Glutamatergic neuron (in vitro differentiated cells): ENCODE measurements at regions not wholly inside any gene's neighbourhood (a gene's known extent, or its start where the extent isn't known, plus 50 kb on each side); places are given as distances from the start of the nearest gene placed in this dataset.
"Not testable (repeated sequence)": the region's sequence is repeated elsewhere in the genome, so short reads cannot be mapped to it uniquely, and the experiment has no call there.

ENCODE experiments used
- DNase-seq: peaks from one replicate; pipeline ENCODE4 v3.0.0; 2022
- H3K27ac Mint-ChIP-seq: one replicate; pipeline ENCODE4 v1.8.0; 2020; ENCODE audit warnings: mild to moderate bottlenecking, mixed read lengths, inconsistent platforms; ENCODE audit not compliant: unreplicated experiment
- H3K27me3 Mint-ChIP-seq: one replicate; pipeline ENCODE4 v1.8.0; 2020; ENCODE audit warnings: mild to moderate bottlenecking, moderate library complexity, mixed read lengths, inconsistent platforms; ENCODE audit not compliant: unreplicated experiment
- H3K36me3 Mint-ChIP-seq: one replicate; pipeline ENCODE4 v1.8.0; 2020; ENCODE audit warnings: mild to moderate bottlenecking, mixed read lengths, inconsistent platforms; ENCODE audit not compliant: unreplicated experiment
- H3K4me1 Mint-ChIP-seq: one replicate; pipeline ENCODE4 v1.8.0; 2020; ENCODE audit warnings: mild to moderate bottlenecking, low read depth, mixed read lengths, inconsistent platforms; ENCODE audit not compliant: unreplicated experiment
- H3K4me3 Mint-ChIP-seq: one replicate; pipeline ENCODE4 v1.8.0; 2020; ENCODE audit warnings: mild to moderate bottlenecking, mixed read lengths, inconsistent platforms; ENCODE audit not compliant: unreplicated experiment
- H3K9me3 Mint-ChIP-seq: one replicate; pipeline ENCODE4 v1.8.0; 2020; ENCODE audit warnings: mild to moderate bottlenecking, moderate library complexity, mixed read lengths, inconsistent platforms; ENCODE audit not compliant: unreplicated experiment
- TF ChIP-seq, protein P1 (sequence below): fragments of 200-600 bp; sonication (generic); IDR thresholded peaks from one replicate; pipeline ENCODE4 v1.5.0; 2021; ENCODE audit not compliant: partially characterized antibody, unreplicated experiment

DNA sequence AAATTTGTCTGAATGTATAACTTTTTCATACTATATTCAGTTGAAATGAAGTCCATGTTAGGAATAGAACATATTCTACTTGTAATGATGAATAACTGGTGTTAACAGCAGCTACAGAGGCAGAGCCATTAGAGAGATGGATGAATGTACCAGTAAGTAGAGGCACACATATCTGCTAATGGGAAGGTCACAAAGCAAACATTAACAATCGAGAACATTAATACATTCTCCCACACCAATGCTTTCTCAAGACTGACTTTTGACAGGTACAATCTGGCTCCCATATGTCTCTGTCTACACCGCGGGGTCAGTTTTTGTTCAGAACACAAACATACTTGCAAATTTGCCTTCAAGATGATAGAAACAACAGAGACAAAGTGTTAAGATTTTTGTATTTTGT, 776.0 kb upstream of the MANEA start:
- no peak for DNase-seq
- Mint-ChIP-seq H3K36me3 (no peaks in the 10 kb centered on the region), H3K4me3 (no peak overlapping the region), H3K9me3 (peaks cover 2% of the 10 kb centered on the region), H3K27ac (no peak overlapping the region), H3K27me3 (no peaks in the 10 kb centered on the region), H3K4me1 (peaks cover 2% of the 10 kb centered on the region)
- TF ChIP-seq, protein P1, sequence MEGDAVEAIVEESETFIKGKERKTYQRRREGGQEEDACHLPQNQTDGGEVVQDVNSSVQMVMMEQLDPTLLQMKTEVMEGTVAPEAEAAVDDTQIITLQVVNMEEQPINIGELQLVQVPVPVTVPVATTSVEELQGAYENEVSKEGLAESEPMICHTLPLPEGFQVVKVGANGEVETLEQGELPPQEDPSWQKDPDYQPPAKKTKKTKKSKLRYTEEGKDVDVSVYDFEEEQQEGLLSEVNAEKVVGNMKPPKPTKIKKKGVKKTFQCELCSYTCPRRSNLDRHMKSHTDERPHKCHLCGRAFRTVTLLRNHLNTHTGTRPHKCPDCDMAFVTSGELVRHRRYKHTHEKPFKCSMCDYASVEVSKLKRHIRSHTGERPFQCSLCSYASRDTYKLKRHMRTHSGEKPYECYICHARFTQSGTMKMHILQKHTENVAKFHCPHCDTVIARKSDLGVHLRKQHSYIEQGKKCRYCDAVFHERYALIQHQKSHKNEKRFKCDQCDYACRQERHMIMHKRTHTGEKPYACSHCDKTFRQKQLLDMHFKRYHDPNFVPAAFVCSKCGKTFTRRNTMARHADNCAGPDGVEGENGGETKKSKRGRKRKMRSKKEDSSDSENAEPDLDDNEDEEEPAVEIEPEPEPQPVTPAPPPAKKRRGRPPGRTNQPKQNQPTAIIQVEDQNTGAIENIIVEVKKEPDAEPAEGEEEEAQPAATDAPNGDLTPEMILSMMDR = no peak

GRCh38 chr6:94785514-94785913, 791.8 kb upstream of the MANEA start:
- TF ChIP-seq, protein P1 = no peak
- Mint-ChIP-seq H3K4me1 (peaks cover 2% of the 10 kb centered on the region), H3K27me3 (no peaks in the 10 kb centered on the region), H3K9me3 (peaks cover 3% of the 10 kb centered on the region), H3K36me3 (peaks cover 11% of the 10 kb centered on the region), H3K27ac (no peak overlapping the region), H3K4me3 (no peak overlapping the region)
- DNase-seq = no peak

DNA sequence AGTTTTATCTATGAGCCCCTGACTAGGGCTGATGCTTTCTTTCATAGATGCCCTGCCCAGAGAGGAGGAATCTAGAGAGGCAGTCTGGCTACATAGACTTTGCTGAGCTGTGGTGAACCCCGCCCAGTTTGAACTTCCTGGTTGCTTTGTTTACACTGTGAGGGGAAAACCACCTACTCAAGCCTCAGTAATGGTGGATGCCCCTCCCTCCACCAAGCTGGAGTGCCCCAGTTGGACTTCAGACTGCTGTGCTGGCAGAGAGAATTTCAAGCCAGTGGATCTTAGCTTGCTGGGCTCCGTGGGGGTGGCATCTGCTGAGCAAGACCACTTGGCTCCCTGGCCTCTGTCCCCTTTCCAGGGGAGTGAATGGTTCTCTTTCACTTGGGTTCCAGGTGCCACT, 792.3 kb upstream of the MANEA start:
- H3K27ac Mint-ChIP-seq, H3K27me3 Mint-ChIP-seq, DNase-seq, H3K4me3 Mint-ChIP-seq, H3K9me3 Mint-ChIP-seq, H3K4me1 Mint-ChIP-seq: not testable (repeated sequence)
- peaks cover 11% of the 10 kb centered on the region for H3K36me3 Mint-ChIP-seq

DNA sequence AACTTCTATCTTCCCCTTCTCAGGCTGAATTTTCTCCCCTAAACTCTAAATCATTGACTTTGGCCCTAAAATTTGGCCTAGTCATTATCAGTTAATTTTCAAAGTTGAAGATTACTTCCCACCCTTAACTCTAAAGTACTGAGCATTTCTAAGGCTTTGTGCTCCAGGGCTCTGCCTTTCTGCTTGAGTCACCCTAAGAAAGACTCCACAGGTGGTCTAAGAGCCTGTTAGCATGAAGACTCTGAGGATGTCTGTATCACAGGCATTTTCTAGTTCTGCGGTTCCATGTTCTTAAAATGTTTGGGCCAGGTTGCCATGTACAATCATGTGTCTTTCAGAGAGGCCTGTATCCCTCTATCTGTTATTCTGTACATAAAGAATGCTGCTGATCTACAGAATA, 808.1 kb upstream of the MANEA start:
- H3K4me3 Mint-ChIP-seq = no peak overlapping the region
- TF ChIP-seq, protein P1 = no peak
- no peak for DNase-seq
- no peaks in the 10 kb centered on the region for H3K9me3 Mint-ChIP-seq
- no peaks in the 10 kb centered on the region for H3K36me3 Mint-ChIP-seq
- no peaks in the 10 kb centered on the region for H3K4me1 Mint-ChIP-seq
- H3K27me3 Mint-ChIP-seq = no peaks in the 10 kb centered on the region
- H3K27ac Mint-ChIP-seq = no peak overlapping the region

DNA sequence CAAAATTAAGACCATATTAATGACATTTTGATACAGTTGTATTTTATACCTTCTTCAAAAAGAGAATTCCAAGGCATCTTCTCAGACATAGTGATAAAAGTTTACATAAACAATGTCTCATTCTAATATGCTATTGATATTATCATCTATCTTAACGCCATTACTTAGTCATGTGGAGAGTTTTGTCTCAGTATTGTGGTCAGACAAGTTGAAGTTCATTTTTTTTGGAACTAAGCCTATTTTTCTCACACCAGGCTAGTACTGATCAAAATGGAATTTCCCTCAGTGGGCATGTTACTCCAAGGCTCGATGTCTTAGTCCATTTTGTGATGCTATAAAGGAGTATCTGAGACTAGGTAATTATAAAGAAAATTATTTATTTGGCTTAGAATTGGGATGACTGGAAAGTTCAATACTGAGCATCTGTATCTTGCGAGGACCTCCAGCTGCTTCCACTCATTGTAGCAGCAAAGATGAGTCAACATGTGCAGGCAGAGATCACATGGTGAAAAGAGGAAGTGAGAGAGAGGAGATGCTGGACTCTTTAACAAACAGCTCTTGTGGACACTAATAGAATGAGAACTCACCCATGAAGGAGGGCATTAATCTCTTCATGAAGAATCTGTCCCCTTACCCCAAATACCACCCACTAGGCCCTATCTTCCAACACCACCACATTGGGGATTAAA, 825.5 kb upstream of the MANEA start:
- H3K4me3 Mint-ChIP-seq = no peak overlapping the region
- no peaks in the 10 kb centered on the region for H3K36me3 Mint-ChIP-seq
- H3K9me3 Mint-ChIP-seq = peaks cover 2% of the 10 kb centered on the region
- H3K27me3 Mint-ChIP-seq = peaks cover 2% of the 10 kb centered on the region
- DNase-seq = no peak
- H3K4me1 Mint-ChIP-seq = no peaks in the 10 kb centered on the region
- TF ChIP-seq, protein P1 = no peak
- H3K27ac Mint-ChIP-seq = no peak overlapping the region
